ELF-1 (cell line): ENCODE measurements at regions not wholly inside any gene's neighbourhood (a gene's known extent, or its start where the extent isn't known, plus 50 kb on each side); places are given as distances from the start of the nearest gene placed in this dataset.
"Not testable (repeated sequence)": the region's sequence is repeated elsewhere in the genome, so short reads cannot be mapped to it uniquely, and the experiment has no call there.

ENCODE experiments used
- DNase-seq: peaks from one replicate; pipeline ENCODE4 v3.0.0-alpha.2; 2016; ENCODE audit warnings: low read depth, low spot score

- no peak for DNase-seq
Measured at GRCh38 chr17:53633856-53634255, 188.9 kb upstream of the KIF2B start.

GRCh38 chr17:53631486-53631885, 191.2 kb upstream of the KIF2B start:
- no peak for DNase-seq

GRCh38 chr17:53630638-53631037, 192.1 kb upstream of the KIF2B start:
- DNase-seq: no peak

GRCh38 chr17:53630115-53630514, 192.6 kb upstream of the KIF2B start:
- DNase-seq: no peak

- no peak for DNase-seq
Measured at GRCh38 chr17:53629188-53629587, 193.5 kb upstream of the KIF2B start.

GRCh38 chr17:53628011-53628410, 194.7 kb upstream of the KIF2B start:
- DNase-seq: no peak

- no peak for DNase-seq
Measured at GRCh38 chr17:53627511-53627910, 195.2 kb upstream of the KIF2B start.

GRCh38 chr17:53626286-53626685, 196.4 kb upstream of the KIF2B start:
- DNase-seq: no peak

GRCh38 chr17:53619025-53619424, 203.7 kb upstream of the KIF2B start:
- no peak for DNase-seq

GRCh38 chr17:53608208-53608607, 214.5 kb upstream of the KIF2B start:
- not testable (repeated sequence) for DNase-seq

GRCh38 chr17:53607475-53607874, 215.3 kb upstream of the KIF2B start:
- DNase-seq: peak; percentile 85

- no peak for DNase-seq
Measured at GRCh38 chr17:53588317-53588716, 234.4 kb upstream of the KIF2B start.

- DNase-seq: no peak
Measured at GRCh38 chr17:53574038-53574437, 248.7 kb upstream of the KIF2B start.

GRCh38 chr17:53571342-53571741, 251.4 kb upstream of the KIF2B start:
- DNase-seq: no peak

- DNase-seq: no peak
Measured at GRCh38 chr17:53570731-53571130, 252.0 kb upstream of the KIF2B start.

GRCh38 chr17:53560953-53561352, 261.8 kb upstream of the KIF2B start:
- DNase-seq: no peak

- DNase-seq: no peak
Measured at GRCh38 chr17:53548252-53548651, 274.5 kb upstream of the KIF2B start.

GRCh38 chr17:53543472-53543871, 279.3 kb upstream of the KIF2B start:
- no peak for DNase-seq

GRCh38 chr17:53538129-53538617, 284.6 kb upstream of the KIF2B start:
- DNase-seq: no peak

GRCh38 chr17:53527473-53527872, 295.3 kb upstream of the KIF2B start:
- DNase-seq: no peak

- DNase-seq: no peak
Measured at GRCh38 chr17:53525590-53525989, 297.1 kb upstream of the KIF2B start.

GRCh38 chr17:53516636-53517035, 306.1 kb upstream of the KIF2B start:
- no peak for DNase-seq

GRCh38 chr17:53499277-53499676, 323.4 kb upstream of the KIF2B start:
- no peak for DNase-seq

- DNase-seq: peak; percentile 12
Measured at GRCh38 chr17:53496356-53496755, 326.4 kb upstream of the KIF2B start.
